NCI-H2196 treated with DMSO at 0.1 percent for 48 hours (cell line): ENCODE measurements at regions not wholly inside any gene's neighbourhood (a gene's known extent, or its start where the extent isn't known, plus 50 kb on each side); places are given as distances from the start of the nearest gene placed in this dataset.

Experiments used
- DNase-seq: peaks from one replicate; lab custom pipeline; 2025; ENCODE audit not compliant: unreplicated experiment; lab: John Stamatoyannopoulos, UW

- no peak for DNase-seq
Observed at GRCh38 chr5:32984851-32985610, 273.9 kb downstream of the NPR3 start.

- DNase-seq = no peak
Observed at GRCh38 chr5:32989815-32990214, 278.7 kb downstream of the NPR3 start.

GRCh38 chr5:32990593-32991420, 279.7 kb downstream of the NPR3 start:
- DNase-seq = no peak

GRCh38 chr5:32991421-32991815, 280.3 kb downstream of the NPR3 start:
- DNase-seq = no peak

GRCh38 chr5:32996336-32996735, 285.2 kb downstream of the NPR3 start:
- no peak for DNase-seq

GRCh38 chr5:33008751-33009418, 297.8 kb downstream of the NPR3 start:
- DNase-seq = no peak

- no peak for DNase-seq
Observed at GRCh38 chr5:33010846-33011245, 299.7 kb downstream of the NPR3 start.

GRCh38 chr5:33011801-33012200, 300.7 kb downstream of the NPR3 start:
- no peak for DNase-seq

- no peak for DNase-seq
Observed at GRCh38 chr5:33023649-33024048, 312.5 kb downstream of the NPR3 start.

GRCh38 chr5:33032271-33033070, 321.4 kb downstream of the NPR3 start:
- no peak for DNase-seq

GRCh38 chr5:33033516-33033915, 322.4 kb downstream of the NPR3 start:
- DNase-seq = no peak

GRCh38 chr5:33034777-33035176, 323.7 kb downstream of the NPR3 start:
- no peak for DNase-seq

GRCh38 chr5:33035851-33036527, 324.9 kb downstream of the NPR3 start:
- no peak for DNase-seq

- no peak for DNase-seq
Observed at GRCh38 chr5:33037076-33037475, 326.0 kb downstream of the NPR3 start.

GRCh38 chr5:33041586-33041985, 330.5 kb downstream of the NPR3 start:
- no peak for DNase-seq

- DNase-seq = no peak
Observed at GRCh38 chr5:33043343-33043997, 332.3 kb downstream of the NPR3 start.

- DNase-seq = no peak
Observed at GRCh38 chr5:33046091-33046490, 335.0 kb downstream of the NPR3 start.

GRCh38 chr5:33048315-33048714, 337.2 kb downstream of the NPR3 start:
- no peak for DNase-seq

GRCh38 chr5:33049298-33049697, 338.2 kb downstream of the NPR3 start:
- DNase-seq = no peak

GRCh38 chr5:33049842-33050241, 338.7 kb downstream of the NPR3 start:
- no peak for DNase-seq
